ENCODE measurements at regions not wholly inside any gene's neighbourhood (a gene's known extent, or its start where the extent isn't known, plus 50 kb on each side); places are given as distances from the start of the nearest gene placed in this dataset.

GRCh38 chr18:73981796-73982195, 165.8 kb downstream of the FBXO15 start:
- Histone ChIP-seq H3K4me3 (ENCODE audit: low read depth, low read length) (no peak overlapping the region), H3K27ac (ENCODE audit: insufficient read depth, low read length, poor library complexity, severe bottlenecking) (no peak overlapping the region), H3K9me3 (ENCODE audit: control insufficient read depth in 2 of 2, low read length in 2 of 2) (no peaks in the 10 kb centered on the region), H3K36me3 (ENCODE audit: control insufficient read depth, insufficient read depth, low read length) (no peaks in the 10 kb centered on the region), H3K27me3 (ENCODE audit: control insufficient read depth, insufficient read depth, low read length) (no peaks in the 10 kb centered on the region), H3K4me1 (ENCODE audit: control insufficient read depth, insufficient read depth, low read length, poor library complexity, severe bottlenecking) (no peaks in the 10 kb centered on the region)
- DNase-seq (no peak), ATAC-seq (ENCODE audit: low read depth in 2 of 2) (no peak)
- H3K27me3 Mint-ChIP-seq, result peaks cover 4% of the 10 kb centered on the region
- H3K36me3 Mint-ChIP-seq, result no peaks in the 10 kb centered on the region
- peaks cover 0 to 1% (median 0%) of the 10 kb centered on the region in 7 donors for H3K9me3 Mint-ChIP-seq
- no peaks in the 10 kb centered on the region for H3K4me1 Mint-ChIP-seq
- H3K27ac Mint-ChIP-seq, result no peak overlapping the region
- no peak overlapping the region for H3K4me3 Mint-ChIP-seq

- H3K4me1 ChIP-seq (ENCODE audit: control insufficient read depth, insufficient read depth, low read length, poor library complexity, severe bottlenecking), result no peaks in the 10 kb centered on the region
- H3K27me3 ChIP-seq (ENCODE audit: control insufficient read depth, insufficient read depth, low read length), result no peaks in the 10 kb centered on the region
- no peaks in the 10 kb centered on the region for H3K9me3 ChIP-seq (ENCODE audit: control insufficient read depth in 2 of 2, low read length in 2 of 2)
- Mint-ChIP-seq H3K36me3 (no peaks in the 10 kb centered on the region), H3K4me3 (no peak overlapping the region), H3K9me3 (peaks cover 0 to 1% (median 0%) of the 10 kb centered on the region in 7 donors), H3K27me3 (peaks cover 4% of the 10 kb centered on the region), H3K4me1 (peaks cover 0 to 4% (median 0%) of the 10 kb centered on the region in 4 donors), H3K27ac (no peak overlapping the region)
- no peak for DNase-seq
- H3K27ac ChIP-seq (ENCODE audit: insufficient read depth, low read length, poor library complexity, severe bottlenecking), result no peak overlapping the region
- no peak overlapping the region for H3K4me3 ChIP-seq (ENCODE audit: low read depth, low read length)
- no peak for ATAC-seq (ENCODE audit: low read depth in 2 of 2)
- no peaks in the 10 kb centered on the region for H3K36me3 ChIP-seq (ENCODE audit: control insufficient read depth, insufficient read depth, low read length)
Measured at GRCh38 chr18:73980289-73980979, 167.2 kb downstream of the FBXO15 start.

DNA sequence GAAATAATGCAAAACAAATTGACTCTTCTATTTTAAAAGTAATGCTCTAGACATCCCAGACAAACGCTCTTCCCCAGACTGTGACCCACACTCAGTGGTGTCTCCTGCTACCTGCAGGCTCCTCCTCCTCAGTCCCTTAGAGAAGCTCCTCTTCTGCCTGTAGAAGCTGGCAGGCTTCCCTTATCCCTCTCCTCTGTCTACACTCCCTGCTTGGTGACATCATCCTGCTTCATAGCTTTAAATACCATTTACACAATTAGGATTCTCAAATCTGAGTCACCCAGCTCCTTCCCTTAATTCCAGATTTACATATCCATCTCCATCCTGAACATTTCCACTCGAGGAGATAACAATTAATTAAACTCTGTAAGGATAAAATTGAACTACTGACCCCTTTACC, 167.9 kb downstream of the FBXO15 start:
- H3K4me1 Mint-ChIP-seq, result peaks cover 0 to 8% (median 1%) of the 10 kb centered on the region in 4 donors
- Histone ChIP-seq H3K4me1 (ENCODE audit: control insufficient read depth, insufficient read depth, low read length, poor library complexity, severe bottlenecking) (no peaks in the 10 kb centered on the region), H3K27me3 (ENCODE audit: control insufficient read depth, insufficient read depth, low read length) (no peaks in the 10 kb centered on the region), H3K4me3 (ENCODE audit: low read depth, low read length) (no peak overlapping the region), H3K27ac (ENCODE audit: insufficient read depth, low read length, poor library complexity, severe bottlenecking) (no peak overlapping the region), H3K9me3 (ENCODE audit: control insufficient read depth in 2 of 2, low read length in 2 of 2) (no peaks in the 10 kb centered on the region), H3K36me3 (ENCODE audit: control insufficient read depth, insufficient read depth, low read length) (no peaks in the 10 kb centered on the region)
- DNase-seq (no peak), ATAC-seq (ENCODE audit: low read depth in 2 of 2) (no peak)
- H3K27me3 Mint-ChIP-seq, result peaks cover 7% of the 10 kb centered on the region
- H3K4me3 Mint-ChIP-seq, result no peak overlapping the region
- H3K9me3 Mint-ChIP-seq, result peaks cover 0 to 3% (median 0%) of the 10 kb centered on the region in 7 donors
- no peaks in the 10 kb centered on the region for H3K36me3 Mint-ChIP-seq
- H3K27ac Mint-ChIP-seq, result no peak overlapping the region

DNA sequence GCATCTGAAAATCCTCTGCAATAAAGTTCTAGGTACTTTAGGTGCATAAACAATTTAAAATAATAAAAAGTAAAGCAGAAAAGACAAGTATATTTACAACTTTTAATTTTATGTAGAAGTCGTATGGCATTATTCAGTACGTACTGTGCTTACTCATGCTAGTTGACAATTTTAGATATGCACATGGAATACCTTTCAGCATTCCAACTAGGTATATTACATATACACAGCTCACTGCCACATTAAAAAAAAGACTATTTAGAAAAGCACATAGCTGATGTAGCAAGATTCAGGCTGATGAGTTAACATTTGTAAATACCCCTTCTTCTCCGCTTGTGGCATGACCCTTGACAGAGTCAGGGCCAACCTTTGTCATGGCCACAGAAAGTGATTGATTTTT, 171.2 kb downstream of the FBXO15 start:
- Histone ChIP-seq H3K4me1 (ENCODE audit: control insufficient read depth, insufficient read depth, low read length, poor library complexity, severe bottlenecking) (no peaks in the 10 kb centered on the region), H3K36me3 (ENCODE audit: control insufficient read depth, insufficient read depth, low read length) (no peaks in the 10 kb centered on the region), H3K27ac (ENCODE audit: insufficient read depth, low read length, poor library complexity, severe bottlenecking) (no peak overlapping the region), H3K9me3 (ENCODE audit: control insufficient read depth in 2 of 2, low read length in 2 of 2) (no peaks in the 10 kb centered on the region), H3K27me3 (ENCODE audit: control insufficient read depth, insufficient read depth, low read length) (no peaks in the 10 kb centered on the region), H3K4me3 (ENCODE audit: low read depth, low read length) (no peak overlapping the region)
- Mint-ChIP-seq H3K27ac (no peak overlapping the region), H3K36me3 (no peaks in the 10 kb centered on the region), H3K4me1 (peaks cover 0 to 8% (median 1%) of the 10 kb centered on the region in 4 donors), H3K4me3 (no peak overlapping the region), H3K9me3 (peaks cover 0 to 4% (median 0%) of the 10 kb centered on the region in 7 donors), H3K27me3 (peaks cover 7% of the 10 kb centered on the region)
- ATAC-seq (ENCODE audit: low read depth in 2 of 2) (no peak), DNase-seq (no peak)

GRCh38 chr18:73975266-73975665, 172.4 kb downstream of the FBXO15 start:
- peak in 1 of 2 donors; percentile 50 for ATAC-seq (ENCODE audit: low read depth in 2 of 2)
- Histone ChIP-seq H3K4me1 (ENCODE audit: control insufficient read depth, insufficient read depth, low read length, poor library complexity, severe bottlenecking) (no peaks in the 10 kb centered on the region), H3K4me3 (ENCODE audit: low read depth, low read length) (no peak overlapping the region), H3K9me3 (ENCODE audit: control insufficient read depth in 2 of 2, low read length in 2 of 2) (no peaks in the 10 kb centered on the region), H3K27ac (ENCODE audit: insufficient read depth, low read length, poor library complexity, severe bottlenecking) (no peak overlapping the region), H3K36me3 (ENCODE audit: control insufficient read depth, insufficient read depth, low read length) (no peaks in the 10 kb centered on the region), H3K27me3 (ENCODE audit: control insufficient read depth, insufficient read depth, low read length) (no peaks in the 10 kb centered on the region)
- Mint-ChIP-seq H3K36me3 (no peaks in the 10 kb centered on the region), H3K4me1 (peaks cover 0 to 8% (median 1%) of the 10 kb centered on the region in 4 donors), H3K4me3 (no peak overlapping the region), H3K27ac (no peak overlapping the region), H3K9me3 (peaks cover 0 to 4% (median 0%) of the 10 kb centered on the region in 7 donors), H3K27me3 (peaks cover 7% of the 10 kb centered on the region)
- DNase-seq, result peak in 1 of 3 donors; percentile 41

- no peak for DNase-seq
- H3K9me3 Mint-ChIP-seq, result peaks cover 0 to 4% (median 0%) of the 10 kb centered on the region in 7 donors
- H3K36me3 Mint-ChIP-seq, result no peaks in the 10 kb centered on the region
Measured at GRCh38 chr18:73973972-73974371, 173.7 kb downstream of the FBXO15 start.

GRCh38 chr18:73966954-73967353, 180.7 kb downstream of the FBXO15 start:
- no peaks in the 10 kb centered on the region for H3K36me3 ChIP-seq (ENCODE audit: control insufficient read depth, insufficient read depth, low read length)

More at GRCh38 chr18:73973972-73974371, 173.7 kb downstream of the FBXO15 start:
- Histone ChIP-seq H3K9me3 (ENCODE audit: control insufficient read depth in 2 of 2, low read length in 2 of 2) (no peaks in the 10 kb centered on the region), H3K27ac (ENCODE audit: insufficient read depth, low read length, poor library complexity, severe bottlenecking) (no peak overlapping the region), H3K4me1 (ENCODE audit: control insufficient read depth, insufficient read depth, low read length, poor library complexity, severe bottlenecking) (no peaks in the 10 kb centered on the region), H3K27me3 (ENCODE audit: control insufficient read depth, insufficient read depth, low read length) (no peaks in the 10 kb centered on the region), H3K4me3 (ENCODE audit: low read depth, low read length) (no peak overlapping the region), H3K36me3 (ENCODE audit: control insufficient read depth, insufficient read depth, low read length) (no peaks in the 10 kb centered on the region)
- H3K27ac Mint-ChIP-seq, result no peak overlapping the region
- no peak overlapping the region for H3K4me3 Mint-ChIP-seq
- H3K4me1 Mint-ChIP-seq, result peaks cover 0 to 8% (median 1%) of the 10 kb centered on the region in 4 donors
- no peak for ATAC-seq (ENCODE audit: low read depth in 2 of 2)
- H3K27me3 Mint-ChIP-seq, result peaks cover 7% of the 10 kb centered on the region

DNA sequence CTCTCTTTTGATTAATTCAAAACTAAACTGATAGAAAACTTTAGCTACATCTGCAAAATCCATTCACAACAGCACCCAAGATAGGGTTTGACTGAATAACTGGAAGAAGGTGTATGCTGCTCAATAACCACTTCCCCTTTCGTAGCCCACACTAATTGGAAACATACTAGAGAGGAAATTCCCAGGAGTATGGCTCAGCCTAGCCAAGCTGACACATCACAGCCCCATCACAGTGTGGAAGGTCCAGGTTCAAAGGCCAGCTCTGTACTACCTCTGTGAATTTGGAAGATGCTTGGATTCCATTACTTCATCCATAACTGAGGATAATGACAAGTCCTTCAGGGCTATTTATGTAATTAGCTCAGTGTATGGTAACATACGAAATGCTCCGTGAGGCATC, 185.4 kb downstream of the FBXO15 start:
- Histone ChIP-seq H3K4me1 (ENCODE audit: control insufficient read depth, insufficient read depth, low read length, poor library complexity, severe bottlenecking) (no peaks in the 10 kb centered on the region), H3K9me3 (ENCODE audit: control insufficient read depth in 2 of 2, low read length in 2 of 2) (no peaks in the 10 kb centered on the region), H3K36me3 (ENCODE audit: control insufficient read depth, insufficient read depth, low read length) (no peaks in the 10 kb centered on the region), H3K27me3 (ENCODE audit: control insufficient read depth, insufficient read depth, low read length) (no peaks in the 10 kb centered on the region), H3K4me3 (ENCODE audit: low read depth, low read length) (no peak overlapping the region), H3K27ac (ENCODE audit: insufficient read depth, low read length, poor library complexity, severe bottlenecking) (no peak overlapping the region)
- H3K27ac Mint-ChIP-seq, result no peak overlapping the region
- H3K4me1 Mint-ChIP-seq, result peaks cover 0 to 5% (median 0%) of the 10 kb centered on the region in 4 donors
- H3K27me3 Mint-ChIP-seq, result no peaks in the 10 kb centered on the region
- H3K9me3 Mint-ChIP-seq, result peaks cover 0 to 5% (median 0%) of the 10 kb centered on the region in 7 donors
- no peak for DNase-seq
- H3K4me3 Mint-ChIP-seq, result no peak overlapping the region
- no peaks in the 10 kb centered on the region for H3K36me3 Mint-ChIP-seq
- ATAC-seq (ENCODE audit: low read depth in 2 of 2), result no peak

More at GRCh38 chr18:73966954-73967353, 180.7 kb downstream of the FBXO15 start:
- no peak overlapping the region for H3K27ac Mint-ChIP-seq
- no peaks in the 10 kb centered on the region for H3K27me3 Mint-ChIP-seq
- no peak overlapping the region for H3K4me3 Mint-ChIP-seq
- H3K27ac ChIP-seq (ENCODE audit: insufficient read depth, low read length, poor library complexity, severe bottlenecking), result no peak overlapping the region
- H3K9me3 ChIP-seq (ENCODE audit: control insufficient read depth in 2 of 2, low read length in 2 of 2), result no peaks in the 10 kb centered on the region
- peaks cover 0 to 7% (median 0%) of the 10 kb centered on the region in 7 donors for H3K9me3 Mint-ChIP-seq
- no peaks in the 10 kb centered on the region for H3K36me3 Mint-ChIP-seq
- no peaks in the 10 kb centered on the region for H3K4me1 Mint-ChIP-seq
- H3K4me1 ChIP-seq (ENCODE audit: control insufficient read depth, insufficient read depth, low read length, poor library complexity, severe bottlenecking), result no peaks in the 10 kb centered on the region
- DNase-seq, result no peak
- ATAC-seq (ENCODE audit: low read depth in 2 of 2), result no peak
- no peak overlapping the region for H3K4me3 ChIP-seq (ENCODE audit: low read depth, low read length)
- H3K27me3 ChIP-seq (ENCODE audit: control insufficient read depth, insufficient read depth, low read length), result no peaks in the 10 kb centered on the region
